ENCODE measurements at regions not wholly inside any gene's neighbourhood (a gene's known extent, or its start where the extent isn't known, plus 50 kb on each side); places are given as distances from the start of the nearest gene placed in this dataset.
"Not testable (repeated sequence)": the region's sequence is repeated elsewhere in the genome, so short reads cannot be mapped to it uniquely, and the experiment has no call there.

- DNase-seq, result peak; percentile 37 to 38
Measured at GRCh38 chr17:63082273-63082861, 116.3 kb downstream of the TANC2 start.

GRCh38 chr17:63082952-63083351 lies 116.9 kb downstream of the TANC2 start:
- no peak for DNase-seq

- no peak for DNase-seq
Measured at GRCh38 chr17:63086483-63087185, 120.6 kb downstream of the TANC2 start.

GRCh38 chr17:63090358-63091114 lies 124.5 kb downstream of the TANC2 start:
- not testable (repeated sequence) for DNase-seq

GRCh38 chr17:63091909-63092308 lies 125.9 kb downstream of the TANC2 start:
- not testable (repeated sequence) for DNase-seq

GRCh38 chr17:63094631-63095030 lies 128.6 kb downstream of the TANC2 start:
- DNase-seq, result no peak

- DNase-seq, result no peak
Measured at GRCh38 chr17:63095459-63095858, 129.4 kb downstream of the TANC2 start.

- DNase-seq, result no peak
Measured at GRCh38 chr17:63095879-63096278, 129.8 kb downstream of the TANC2 start.

GRCh38 chr17:63096426-63096825 lies 130.4 kb downstream of the TANC2 start:
- no peak for DNase-seq

- DNase-seq, result no peak
Measured at GRCh38 chr17:63099425-63099824, 133.4 kb downstream of the TANC2 start.

- no peak for DNase-seq
Measured at GRCh38 chr17:63102034-63102433, 136.0 kb downstream of the TANC2 start.

- no peak for DNase-seq
Measured at GRCh38 chr17:63106050-63106449, 140.0 kb downstream of the TANC2 start.

- no peak for DNase-seq
Measured at GRCh38 chr17:63109661-63110060, 143.6 kb downstream of the TANC2 start.

- DNase-seq, result no peak
Measured at GRCh38 chr17:63113167-63113566, 147.1 kb downstream of the TANC2 start.

GRCh38 chr17:63116228-63116627 lies 150.2 kb downstream of the TANC2 start:
- no peak for DNase-seq

GRCh38 chr17:63116967-63117830 lies 151.2 kb downstream of the TANC2 start:
- DNase-seq, result no peak

GRCh38 chr17:63120406-63120805 lies 154.4 kb downstream of the TANC2 start:
- DNase-seq, result no peak

- no peak for DNase-seq
Measured at GRCh38 chr17:63124536-63124935, 158.5 kb downstream of the TANC2 start.

GRCh38 chr17:63124958-63125357 lies 158.9 kb downstream of the TANC2 start:
- no peak for DNase-seq

- DNase-seq, result no peak
Measured at GRCh38 chr17:63125987-63126386, 160.0 kb downstream of the TANC2 start.

- DNase-seq, result no peak
Measured at GRCh38 chr17:63126607-63127006, 160.6 kb downstream of the TANC2 start.

GRCh38 chr17:63132459-63132911 lies 166.4 kb downstream of the TANC2 start:
- DNase-seq, result no peak

- DNase-seq, result no peak
Measured at GRCh38 chr17:63133491-63133890, 167.5 kb downstream of the TANC2 start.

All from AML-193 (cell line).